ENCODE measurements at regions not wholly inside any gene's neighbourhood (a gene's known extent, or its start where the extent isn't known, plus 50 kb on each side); places are given as distances from the start of the nearest gene placed in this dataset.
"Not testable (repeated sequence)": the region's sequence is repeated elsewhere in the genome, so short reads cannot be mapped to it uniquely, and the experiment has no call there.

DNA sequence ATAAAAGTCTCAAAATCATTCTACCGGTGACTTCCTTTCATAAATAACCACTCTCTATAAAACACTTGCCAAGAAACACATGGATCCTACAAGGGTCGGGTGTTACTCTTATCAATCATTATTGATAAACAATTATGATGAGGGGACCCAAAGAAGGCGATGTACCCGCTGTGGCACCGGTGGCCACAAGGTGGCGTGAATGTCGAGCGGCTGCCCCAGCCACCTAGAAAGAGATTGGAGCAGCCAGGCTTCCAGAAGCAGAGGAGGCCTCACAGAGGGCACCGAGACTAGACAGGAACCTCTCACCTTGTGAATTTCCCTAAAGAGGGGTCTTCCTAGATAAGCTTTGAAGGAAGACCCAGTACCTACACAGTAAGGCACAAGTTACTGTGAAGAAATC lies 80.5 kb upstream of the GOLGA6L6 start:
- DNase-seq, result not testable (repeated sequence)

DNA sequence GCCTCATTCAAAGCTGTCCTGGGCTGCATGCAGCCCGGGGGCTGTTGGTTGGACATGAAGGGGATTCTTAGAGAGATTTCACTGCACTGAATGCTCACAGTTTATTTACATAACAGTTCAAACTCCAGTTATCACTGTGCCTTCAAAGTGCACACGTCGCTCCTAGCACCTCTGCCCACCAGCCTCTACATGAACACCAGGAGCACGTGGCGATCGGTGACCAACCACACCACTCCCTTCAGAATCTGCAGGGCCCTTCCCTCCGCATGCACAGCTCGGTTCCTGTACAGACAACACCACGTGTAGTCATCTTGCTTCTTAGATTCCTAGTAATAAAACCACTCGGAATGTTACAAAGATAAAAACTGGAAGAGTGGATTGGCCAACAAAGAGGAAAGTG lies 72.9 kb upstream of the GOLGA6L6 start:
- not testable (repeated sequence) for DNase-seq

DNA sequence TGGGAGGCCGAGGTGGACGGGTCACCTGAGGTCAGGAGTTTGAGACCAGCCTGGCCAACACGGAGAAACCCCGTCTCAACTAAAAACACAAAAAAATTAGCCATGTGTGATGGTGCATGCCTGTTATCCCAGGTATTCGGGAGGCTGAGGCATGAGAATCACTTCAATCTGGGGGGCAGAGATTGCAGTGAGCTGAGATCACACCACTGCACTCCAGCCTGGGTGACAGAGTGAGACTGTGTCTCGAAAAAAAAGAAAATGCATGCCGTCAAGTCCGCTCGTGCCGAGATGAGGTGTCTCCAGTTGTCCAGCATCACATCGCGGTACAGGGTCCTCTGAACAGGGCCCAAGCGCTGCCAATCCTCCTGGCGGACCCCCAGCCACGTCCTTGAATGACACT lies 71.2 kb upstream of the GOLGA6L6 start:
- DNase-seq, result not testable (repeated sequence)

DNA sequence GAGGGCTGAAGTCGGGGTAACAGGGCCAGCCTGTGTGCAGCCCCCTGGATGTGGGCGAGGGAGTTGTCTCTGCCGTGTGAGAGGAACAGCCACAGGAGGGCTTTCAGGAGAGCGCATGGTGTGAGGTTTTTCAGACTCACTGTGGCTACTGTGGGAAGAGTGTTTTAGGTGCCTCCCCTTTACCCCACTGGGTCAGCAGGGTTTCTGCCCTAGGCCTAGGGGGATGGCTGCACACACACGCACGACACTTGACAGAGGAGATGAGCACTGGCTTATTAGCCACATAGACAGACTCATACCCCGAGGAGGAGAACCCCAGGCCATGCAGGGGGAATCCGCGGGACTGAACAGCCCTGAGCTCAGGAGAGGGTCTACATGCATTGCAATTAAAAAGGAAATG lies 70.8 kb upstream of the GOLGA6L6 start:
- not testable (repeated sequence) for DNase-seq

DNA sequence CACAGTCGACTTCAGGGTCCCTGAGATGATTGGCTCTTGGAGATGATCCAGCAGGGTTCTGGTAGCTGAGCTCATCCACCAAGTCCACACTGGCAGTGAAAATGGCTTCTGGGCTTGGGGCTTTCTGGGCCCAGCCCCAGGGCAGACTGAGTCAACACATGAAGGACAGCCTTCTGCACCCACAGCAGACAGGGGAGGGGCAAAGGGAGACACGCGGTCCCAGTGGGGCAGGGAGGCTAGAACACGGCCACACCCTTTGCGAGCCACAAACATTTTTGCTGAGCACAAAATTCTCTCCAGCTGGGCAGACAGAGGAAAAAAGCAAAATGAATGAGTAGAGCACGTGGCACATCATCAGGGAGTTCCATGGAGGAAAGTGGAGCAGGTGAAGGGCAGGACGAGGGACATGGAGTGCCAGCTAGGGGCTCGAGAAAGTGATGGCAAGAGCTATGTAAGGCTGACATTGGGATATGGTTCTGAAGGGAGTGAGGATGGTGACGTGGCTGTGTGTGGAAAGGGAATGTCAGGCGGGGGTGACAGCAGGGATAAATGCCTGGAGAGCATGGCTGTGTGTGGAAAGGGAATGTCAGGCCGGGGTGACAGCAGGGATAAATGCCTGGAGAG lies 70.2 kb upstream of the GOLGA6L6 start:
- not testable (repeated sequence) for DNase-seq

DNA sequence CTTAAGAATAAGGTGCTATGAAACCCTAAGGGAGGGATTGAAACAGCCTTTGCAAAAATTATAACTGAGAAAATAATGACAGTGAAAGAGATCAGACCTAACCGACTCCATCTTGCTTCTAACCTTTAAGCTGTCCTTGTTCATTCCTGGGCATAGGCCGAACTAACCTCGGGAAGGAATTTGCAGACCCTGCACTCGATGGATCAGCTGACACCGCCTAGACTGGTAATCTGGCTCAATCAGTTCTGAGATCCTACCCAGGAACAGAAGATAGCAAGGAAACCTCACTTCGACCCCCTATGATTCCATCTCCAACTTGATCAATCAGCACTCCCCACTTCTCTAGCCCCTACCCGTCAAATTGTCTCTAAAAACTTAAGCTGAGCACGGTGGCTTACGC lies 66.6 kb upstream of the GOLGA6L6 start:
- not testable (repeated sequence) for DNase-seq

DNA sequence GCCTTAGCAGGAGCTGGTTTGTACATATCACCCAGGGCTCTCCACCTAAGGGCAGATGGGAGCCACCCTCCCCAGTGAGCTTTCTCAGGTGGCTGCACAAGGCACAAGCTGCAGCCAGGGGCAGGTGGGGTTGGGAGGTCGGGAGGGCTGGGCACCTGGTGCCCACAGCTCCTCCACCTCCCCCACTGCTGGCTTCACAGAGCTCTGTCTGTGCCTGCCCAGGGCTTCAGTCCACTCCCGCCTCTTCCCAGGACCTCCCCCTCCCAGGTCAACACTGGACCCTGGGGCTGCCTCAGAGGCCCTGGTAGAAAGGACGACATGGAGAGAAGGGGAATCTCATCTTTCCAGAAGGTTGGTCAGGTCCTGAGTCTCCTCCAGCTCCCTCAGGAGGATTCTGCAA lies 55.6 kb upstream of the GOLGA6L6 start:
- not testable (repeated sequence) for DNase-seq

DNA sequence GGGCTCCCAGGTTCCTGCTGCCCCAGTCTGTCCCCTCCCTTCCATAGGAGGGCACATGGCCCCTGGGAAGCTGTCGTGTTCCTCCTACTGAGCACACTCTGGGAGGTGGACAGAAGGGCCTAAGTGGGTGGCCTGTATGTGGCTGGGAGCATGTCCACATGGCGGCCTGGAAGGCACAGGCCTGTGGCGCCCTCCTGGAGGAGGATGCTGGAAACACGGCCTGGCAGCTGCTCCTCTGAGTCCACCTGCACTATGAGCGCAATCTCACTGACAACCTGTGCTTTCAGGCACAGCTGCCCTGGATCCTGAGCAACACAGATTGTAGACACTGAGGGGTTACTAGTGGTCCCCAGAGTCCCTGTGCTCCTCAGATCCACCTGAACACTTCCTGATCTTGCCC lies 52.6 kb upstream of the GOLGA6L6 start:
- not testable (repeated sequence) for DNase-seq

DNA sequence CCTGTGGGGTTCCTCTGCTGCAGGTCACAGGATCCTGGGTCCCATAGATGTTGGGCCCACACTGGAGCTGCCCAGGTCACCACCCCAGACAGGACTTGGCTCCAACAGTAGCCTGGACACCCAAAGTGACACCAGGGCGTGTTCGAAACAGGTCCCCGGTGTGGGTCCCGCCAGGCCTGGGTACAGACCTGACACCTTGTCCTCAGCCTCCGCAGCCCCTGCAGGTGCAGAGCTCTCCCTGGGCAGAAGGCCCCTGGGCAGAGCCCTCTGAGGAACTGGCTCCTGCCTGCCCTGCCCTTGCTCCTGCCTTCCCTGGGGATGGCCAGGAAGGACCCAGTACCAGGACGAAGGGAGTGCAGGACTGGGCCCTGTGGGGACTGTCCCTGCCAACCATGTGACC lies 50.3 kb upstream of the GOLGA6L6 start:
- not testable (repeated sequence) for DNase-seq
